ENCODE measurements at regions not wholly inside any gene's neighbourhood (a gene's known extent, or its start where the extent isn't known, plus 50 kb on each side); places are given as distances from the start of the nearest gene placed in this dataset.

GRCh38 chr2:224163566-224164307 lies 124.7 kb upstream of the SERPINE2 start:
- H4K91ac ChIP-seq (replicated peaks; ENCODE audit: insufficient read length, low read length) = no peak overlapping the region
- H3K79me2 ChIP-seq (ENCODE audit: control insufficient read depth in 1 of 2, insufficient read depth in 2 of 2, low read length in 2 of 2) = no peaks in the 10 kb centered on the region
- POLR2A ChIA-PET (ENCODE audit: partially characterized antibody) = no interaction called here
- no peak overlapping the region for H3K4me2 ChIP-seq (ENCODE audit: insufficient read depth in 1 of 2, low read depth in 2 of 2, low read length in 2 of 2)
- H2BK15ac ChIP-seq (ENCODE audit: low read length) = no peak overlapping the region
- H3K14ac ChIP-seq (ENCODE audit: insufficient read length) = no peak overlapping the region
- H4K8ac ChIP-seq (ENCODE audit: extremely low read depth, insufficient read depth, low read length) = no peak overlapping the region
- no peak overlapping the region for H2BK20ac ChIP-seq (ENCODE audit: low read length)
- no peak overlapping the region for H3K9ac ChIP-seq (replicated peaks in 1 of 4; ENCODE audit: extremely low read depth in 1 of 4, low read depth in 3 of 4, low read length in 3 of 4)
- no peak overlapping the region for H3K4me3 ChIP-seq (ENCODE audit: extremely low read depth in 1 of 4, insufficient read depth in 2 of 4, low read depth in 3 of 4, low read length in 4 of 4)
- no peaks in the 10 kb centered on the region for H3K4me1 ChIP-seq (replicated peaks in 1 of 4; ENCODE audit: control insufficient read depth in 3 of 4, insufficient read depth in 4 of 4, low read length in 3 of 4)
- no peak overlapping the region for H2BK120ac ChIP-seq (replicated peaks; ENCODE audit: low read depth, low read length)
- H4K5ac ChIP-seq (ENCODE audit: insufficient read length, low read depth, low read length) = no peak overlapping the region
- no peak overlapping the region for H3K23ac ChIP-seq (ENCODE audit: insufficient read length)
- no peak for TF ChIP-seq POLR2AphosphoS5 (IDR thresholded peaks at IDR 0.05; ENCODE audit: low read depth, low read length)
- TF ChIP-seq ZNF274 (IDR thresholded peaks at IDR 0.05; ENCODE audit: borderline replicate concordance, extremely low read depth, low read length) = no peak
- no peak for TF ChIP-seq KDM4A (IDR thresholded peaks at IDR 0.05; ENCODE audit: low read depth, low read length, severe bottlenecking)
- TF ChIP-seq CEBPB (IDR thresholded peaks at IDR 0.05; ENCODE audit: low read depth, low read length) = no peak
- TF ChIP-seq BACH1 (IDR thresholded peaks at IDR 0.05; ENCODE audit: low read length) = no peak
- H3K23me2 ChIP-seq (ENCODE audit: low read depth, low read length) = no peaks in the 10 kb centered on the region
- H3K27me3 ChIP-seq (replicated peaks in 1 of 4; ENCODE audit: control insufficient read depth in 3 of 4, extremely low read depth in 1 of 4, insufficient read depth in 3 of 4, low read length in 3 of 4) = no peaks in the 10 kb centered on the region
- WGBS, 2 experiments (ENCODE audit: extremely low coverage in 1 of 2, insufficient coverage in 1 of 2, insufficient read length in 1 of 2, insufficient replicate concordance in 2 of 2, low coverage in 1 of 2, low lambda C conversion rate in 2 of 2, missing lambda C conversion rate in 1 of 2) = 88% methylated on average over 4 of the region's 4 CpGs; no CpG with 5 or more reads in 1 of the 2 experiments
- H2AK5ac ChIP-seq (ENCODE audit: low read depth, low read length) = no peak overlapping the region
- no peak overlapping the region for H2BK5ac ChIP-seq (ENCODE audit: low read depth, low read length)
- H3K18ac ChIP-seq (ENCODE audit: extremely low read depth, low read length) = no peak overlapping the region
- no peak overlapping the region for H3K27ac ChIP-seq (ENCODE audit: low read depth, low read length)
- no peak overlapping the region for H3K4ac ChIP-seq (replicated peaks; ENCODE audit: insufficient read length, low read depth, low read length)
- no peak overlapping the region for H2AFZ ChIP-seq (ENCODE audit: low read length)
- CTCF ChIA-PET (ENCODE audit: partially characterized antibody) = interaction anchor here (0.7 to 1.3 kb wide), 2 partner anchors 14 to 229 kb away, joined by 3 read pairs; no protein-coding TSS in a partner anchor
- no peak for FAIRE-seq
- no peaks in the 10 kb centered on the region for H3K9me3 ChIP-seq (ENCODE audit: insufficient read depth in 2 of 2, low read depth in 1 of 2, low read length in 1 of 2)
- no peak overlapping the region for H3K56ac ChIP-seq (replicated peaks; ENCODE audit: insufficient read length, low read depth, low read length)
- no peaks in the 10 kb centered on the region for H3K79me1 ChIP-seq (ENCODE audit: low read depth, low read length)
- H4K20me1 ChIP-seq (replicated peaks in 1 of 2; ENCODE audit: control insufficient read depth in 1 of 2, insufficient read depth in 2 of 2, low read length in 2 of 2) = no peaks in the 10 kb centered on the region
- peak in 1 of 2 experiments; percentile 4 for DNase-seq (ENCODE audit: low read depth in 1 of 2, low spot score in 2 of 2)
- no peaks in the 10 kb centered on the region for H3K36me3 ChIP-seq (ENCODE audit: control insufficient read depth in 2 of 4, insufficient read depth in 4 of 4, low read length in 3 of 4)
- no peak overlapping the region for H2BK12ac ChIP-seq (ENCODE audit: low read depth, low read length)
